Tibial nerve (tissue), 4 donors: ENCODE measurements at regions not wholly inside any gene's neighbourhood (a gene's known extent, or its start where the extent isn't known, plus 50 kb on each side); places are given as distances from the start of the nearest gene placed in this dataset.

Source experiments
- DNase-seq, 2 donors: peaks; one replicate each; pipeline ENCODE4 v3.0.0-alpha.2; 2019; ENCODE audit warnings: low spot score in 2 of 2
- H3K27ac ChIP-seq, 4 donors: fragments of 200-600 bp; sonication (generic) in 3 of 4; one replicate each; pipeline ENCODE4 v1.5.1; 2017 to 2019; ENCODE audit warnings: mild to moderate bottlenecking in 1 of 4
- H3K27me3 ChIP-seq, 2 donors: fragments of 200-600 bp; sonication (generic) in 1 of 2; one replicate each; pipeline versions ENCODE4 v1.5.1 to v1.6.0; 2017 to 2019
- H3K36me3 ChIP-seq, 3 donors: fragments of 200-600 bp; sonication (generic); one replicate each; pipeline ENCODE4 v1.5.1; 2018 to 2019
- H3K4me1 ChIP-seq, 4 donors: fragments of 200-600 bp; sonication (generic) in 3 of 4; one replicate each; pipeline ENCODE4 v1.5.1; 2017 to 2019
- H3K4me3 ChIP-seq, 4 donors: fragments of 200-600 bp; sonication (generic) in 3 of 4; one replicate each; pipeline ENCODE4 v1.5.1; 2017 to 2019; ENCODE audit warnings: mild to moderate bottlenecking in 1 of 4, moderate library complexity in 1 of 4
- H3K9me3 ChIP-seq, 4 donors: fragments of 200-600 bp; sonication (generic) in 3 of 4; one replicate each; pipeline ENCODE4 v1.5.1; 2017 to 2019
- CTCF ChIP-seq, 5 experiments: fragments of 200-600 bp in 3 of 5; fragments of 450-650 bp in 2 of 5; sonication (generic) in 3 of 5; IDR thresholded peaks; one replicate each; pipeline ENCODE4 v1.5.1; 2016 to 2019; ENCODE audit warnings: antibody characterized with exemption in 5 of 5, mild to moderate bottlenecking in 3 of 5, moderate library complexity in 2 of 5
- EP300 ChIP-seq, 2 donors: sonication (generic); formaldehyde crosslinking; IDR thresholded peaks; one replicate each; pipeline ENCODE4 v1.6.1; 2017; ENCODE audit warnings: antibody characterized with exemption in 2 of 2, mild to moderate bottlenecking in 1 of 2
- POLR2A ChIP-seq, 2 donors: fragments of 450-650 bp; IDR thresholded peaks; one replicate each; pipeline ENCODE4 v1.6.1; 2017; ENCODE audit warnings: antibody characterized with exemption in 2 of 2, mild to moderate bottlenecking in 2 of 2, moderate library complexity in 2 of 2
- WGBS, 2 donors: methylation state at CpG; one replicate each; pipeline ENCODE4 v1.1.5; 2018; 5-methylcytosine and 5-hydroxymethylcytosine counted together

GRCh38 chr3:118740722-118741290 lies 293.8 kb downstream of the IGSF11 start:
- Histone ChIP-seq H3K4me1 (no peaks in the 10 kb centered on the region), H3K36me3 (no peaks in the 10 kb centered on the region), H3K9me3 (peaks cover 0 to 7% (median 0%) of the 10 kb centered on the region in 4 donors), H3K27me3 (no peaks in the 10 kb centered on the region), H3K4me3 (no peak overlapping the region), H3K27ac (no peak overlapping the region)
- WGBS, 2 donors, result 83 to 90% methylated on average over 2 of the region's 2 CpGs
- TF ChIP-seq POLR2A (IDR thresholded peaks at IDR 0.05), result no peak
- TF ChIP-seq CTCF (IDR thresholded peaks at IDR 0.05), result no peak
- no peak for TF ChIP-seq EP300 (IDR thresholded peaks at IDR 0.05)
- no peak for DNase-seq

- no peaks in the 10 kb centered on the region for H3K36me3 ChIP-seq
- H3K4me3 ChIP-seq, result no peak overlapping the region
- no peaks in the 10 kb centered on the region for H3K4me1 ChIP-seq
- TF ChIP-seq EP300 (IDR thresholded peaks at IDR 0.05), result no peak
- no peak for TF ChIP-seq CTCF (IDR thresholded peaks at IDR 0.05)
- no peak for TF ChIP-seq POLR2A (IDR thresholded peaks at IDR 0.05)
- 85 to 86% methylated on average over 2 of the region's 2 CpGs for WGBS, 2 donors
- DNase-seq, result no peak
- H3K9me3 ChIP-seq, result peaks cover 0 to 7% (median 0%) of the 10 kb centered on the region in 4 donors
- no peaks in the 10 kb centered on the region for H3K27me3 ChIP-seq
- no peak overlapping the region for H3K27ac ChIP-seq
Measured at GRCh38 chr3:118742760-118743159, 291.9 kb downstream of the IGSF11 start.

GRCh38 chr3:118744186-118744585 lies 290.5 kb downstream of the IGSF11 start:
- Histone ChIP-seq H3K4me3 (no peak overlapping the region), H3K9me3 (peaks cover 0 to 7% (median 0%) of the 10 kb centered on the region in 4 donors), H3K27me3 (no peaks in the 10 kb centered on the region), H3K36me3 (no peaks in the 10 kb centered on the region), H3K27ac (no peak overlapping the region), H3K4me1 (no peaks in the 10 kb centered on the region)
- 62 to 63% methylated on average over 2 of the region's 2 CpGs for WGBS, 2 donors
- TF ChIP-seq POLR2A (IDR thresholded peaks at IDR 0.05), result no peak
- TF ChIP-seq CTCF (IDR thresholded peaks at IDR 0.05), result no peak
- no peak for TF ChIP-seq EP300 (IDR thresholded peaks at IDR 0.05)
- no peak for DNase-seq

GRCh38 chr3:118754406-118755252 lies 280.0 kb downstream of the IGSF11 start:
- 66 to 67% methylated on average over 7 of the region's 7 CpGs for WGBS, 2 donors
- Histone ChIP-seq H3K4me1 (no peaks in the 10 kb centered on the region), H3K27ac (no peak overlapping the region), H3K4me3 (no peak overlapping the region), H3K36me3 (no peaks in the 10 kb centered on the region), H3K9me3 (peaks cover 0 to 9% (median 0%) of the 10 kb centered on the region in 4 donors), H3K27me3 (no peaks in the 10 kb centered on the region)
- no peak for DNase-seq
- TF ChIP-seq CTCF (IDR thresholded peaks at IDR 0.05), result no peak

GRCh38 chr3:118755253-118755801 lies 279.3 kb downstream of the IGSF11 start:
- H3K4me3 ChIP-seq, result no peak overlapping the region
- no peak for DNase-seq
- TF ChIP-seq CTCF (IDR thresholded peaks at IDR 0.05), result no peak
- TF ChIP-seq EP300 (IDR thresholded peaks at IDR 0.05), result no peak
- TF ChIP-seq POLR2A (IDR thresholded peaks at IDR 0.05), result no peak
- H3K9me3 ChIP-seq, result peaks cover 0 to 5% (median 0%) of the 10 kb centered on the region in 4 donors
- H3K27ac ChIP-seq, result no peak overlapping the region
- no peaks in the 10 kb centered on the region for H3K36me3 ChIP-seq
- H3K4me1 ChIP-seq, result no peaks in the 10 kb centered on the region
- WGBS, 2 donors, result 79 to 81% methylated on average over 3 of the region's 3 CpGs
- H3K27me3 ChIP-seq, result no peaks in the 10 kb centered on the region
